Activated CD4-positive, alpha-beta T cell treated with anti-CD3 and anti-CD28 coated beads, Interleukin-2, amount 50 U/mL, for 24 hours (primary cell): ENCODE measurements at regions not wholly inside any gene's neighbourhood (a gene's known extent, or its start where the extent isn't known, plus 50 kb on each side); places are given as distances from the start of the nearest gene placed in this dataset.
A peak's percentile ranks its signal among the peaks of the same experiment; 100 is the strongest.
"Not testable (repeated sequence)": the region's sequence is repeated elsewhere in the genome, so short reads cannot be mapped to it uniquely, and the experiment has no call there.

Experiments
- DNase-seq, 2 donors: peaks; one replicate each; pipeline ENCODE4 v3.0.0-alpha.2; 2020; ENCODE audit warnings: low read depth in 1 of 2, low spot score in 1 of 2

DNA sequence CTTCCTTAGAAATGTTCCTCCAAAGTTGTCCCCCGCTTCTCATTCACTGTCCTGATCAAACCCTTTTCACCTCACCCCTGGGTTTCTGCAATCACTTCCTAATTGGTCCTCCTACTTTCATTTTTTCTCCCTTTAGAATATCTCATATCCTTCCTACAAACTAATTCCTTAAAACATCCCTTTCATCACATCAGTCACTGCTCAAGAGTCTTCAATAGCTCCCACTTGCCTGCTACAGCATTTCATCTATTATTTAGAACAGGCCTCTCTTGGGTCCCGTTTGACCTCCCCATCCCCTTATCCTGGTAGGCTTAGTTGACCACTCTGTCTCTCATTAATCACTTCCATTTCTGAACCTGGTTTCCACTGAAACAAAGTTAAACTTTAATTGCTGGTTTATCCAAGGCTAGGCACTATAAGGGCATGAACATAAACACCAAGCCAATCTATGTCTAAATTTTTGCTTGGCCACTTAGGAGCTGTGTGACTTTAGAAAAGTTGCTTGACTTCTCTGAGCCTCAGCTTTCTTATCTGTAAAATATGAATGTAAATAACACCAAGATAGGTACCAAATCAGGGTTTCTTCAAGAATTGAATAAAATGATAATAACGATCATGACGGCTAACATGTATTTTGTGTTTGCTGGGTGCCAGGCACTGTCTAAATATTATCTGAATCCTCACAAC is 202.1 kb upstream of the WWC1 start:
- DNase-seq, result no peak

DNA sequence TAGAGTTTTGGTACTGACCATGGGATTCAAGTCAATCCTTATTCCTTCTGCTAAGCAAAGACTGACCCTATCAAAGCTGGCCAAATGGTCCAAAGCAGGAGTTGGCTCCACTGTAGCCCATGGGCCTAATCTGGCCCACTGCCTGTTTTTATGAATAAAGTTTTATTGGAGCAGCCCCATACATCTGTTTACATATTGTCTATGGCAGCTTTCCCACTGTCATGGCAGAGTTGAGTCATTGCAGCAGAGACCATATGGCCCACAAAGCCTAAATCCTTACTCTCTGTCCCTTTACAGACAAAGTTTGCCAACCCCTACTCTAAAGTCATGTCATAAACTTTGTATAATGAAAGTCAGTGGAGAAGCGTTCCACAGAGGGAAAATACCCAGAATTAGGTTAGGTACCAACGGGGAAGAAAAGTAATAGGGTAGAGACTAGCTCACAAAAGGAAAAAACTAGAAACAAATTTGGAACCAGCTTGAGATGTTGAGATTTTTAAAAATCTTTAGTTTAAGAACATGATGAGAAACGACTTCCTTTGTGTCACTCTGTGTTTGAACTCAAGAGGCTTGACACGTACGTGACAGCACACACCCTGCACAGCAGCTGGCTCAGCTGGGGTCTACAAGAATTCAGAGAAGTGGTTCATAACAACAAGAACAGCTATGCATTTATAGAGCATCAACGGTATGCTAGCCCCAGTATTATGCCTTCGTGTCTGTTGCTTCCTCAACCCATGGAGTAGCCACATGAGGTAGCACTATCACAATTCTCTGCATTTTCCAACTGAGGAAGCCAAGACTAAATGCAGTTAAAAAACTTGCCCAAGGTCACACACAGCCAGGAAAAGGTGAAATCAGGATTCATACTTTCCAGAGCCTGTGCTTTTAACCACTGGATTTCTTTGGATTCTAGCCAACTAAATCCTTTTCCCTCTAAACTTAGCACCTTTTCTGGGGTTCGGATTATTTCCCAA is 198.9 kb upstream of the WWC1 start:
- no peak for DNase-seq

DNA sequence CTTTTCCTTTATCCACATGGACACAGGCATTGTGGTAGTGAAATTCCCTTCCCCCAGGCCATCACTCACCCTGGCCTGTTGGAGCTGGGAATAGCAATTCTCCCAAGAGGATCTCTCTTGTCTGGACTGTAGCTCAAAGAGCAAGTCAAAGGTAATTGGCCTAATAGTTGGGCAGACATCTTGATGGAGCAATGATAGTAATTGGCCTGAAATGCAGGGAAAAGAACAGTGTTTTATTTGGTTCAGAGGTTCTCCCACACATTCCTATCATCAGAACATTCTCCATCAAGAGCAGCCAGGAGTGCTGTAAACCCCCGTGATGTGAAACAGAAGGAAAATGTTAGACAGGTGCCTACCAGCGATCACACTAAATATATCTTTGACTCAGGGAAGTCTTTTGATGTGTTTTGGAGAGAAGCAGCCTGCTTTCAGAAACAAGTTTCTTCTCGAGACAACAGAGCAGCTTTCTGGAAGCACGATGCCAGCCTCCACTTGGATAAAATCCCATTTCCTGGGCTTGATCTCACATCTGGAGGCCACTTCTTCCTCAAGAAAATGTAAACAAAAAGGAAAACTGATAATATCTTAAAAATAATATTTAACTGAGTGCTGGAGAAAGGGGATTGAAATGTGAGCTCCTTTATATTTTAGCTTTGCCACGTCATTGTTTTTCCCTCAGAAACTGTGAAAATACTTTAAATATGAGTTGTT is 198.1 kb upstream of the WWC1 start:
- no peak for DNase-seq

DNA sequence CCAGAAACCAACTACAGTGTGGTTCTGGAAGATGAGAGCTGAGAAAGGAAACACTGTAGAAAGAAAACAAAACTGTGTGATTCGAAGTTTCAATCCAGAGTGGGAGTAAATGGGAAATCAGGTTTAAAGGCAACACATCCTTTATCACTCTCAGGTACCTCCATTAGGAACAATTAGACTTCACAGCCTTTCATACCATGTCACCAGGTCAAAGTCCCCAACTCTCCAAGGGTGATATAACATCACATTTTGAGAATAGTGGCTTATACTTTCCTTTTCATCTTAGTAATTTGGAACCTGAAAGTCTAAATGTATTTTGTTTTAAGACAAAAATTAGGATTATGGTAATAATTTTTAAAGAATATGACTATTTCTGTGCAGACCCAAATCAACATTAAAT is 194.9 kb upstream of the WWC1 start:
- no peak for DNase-seq

DNA sequence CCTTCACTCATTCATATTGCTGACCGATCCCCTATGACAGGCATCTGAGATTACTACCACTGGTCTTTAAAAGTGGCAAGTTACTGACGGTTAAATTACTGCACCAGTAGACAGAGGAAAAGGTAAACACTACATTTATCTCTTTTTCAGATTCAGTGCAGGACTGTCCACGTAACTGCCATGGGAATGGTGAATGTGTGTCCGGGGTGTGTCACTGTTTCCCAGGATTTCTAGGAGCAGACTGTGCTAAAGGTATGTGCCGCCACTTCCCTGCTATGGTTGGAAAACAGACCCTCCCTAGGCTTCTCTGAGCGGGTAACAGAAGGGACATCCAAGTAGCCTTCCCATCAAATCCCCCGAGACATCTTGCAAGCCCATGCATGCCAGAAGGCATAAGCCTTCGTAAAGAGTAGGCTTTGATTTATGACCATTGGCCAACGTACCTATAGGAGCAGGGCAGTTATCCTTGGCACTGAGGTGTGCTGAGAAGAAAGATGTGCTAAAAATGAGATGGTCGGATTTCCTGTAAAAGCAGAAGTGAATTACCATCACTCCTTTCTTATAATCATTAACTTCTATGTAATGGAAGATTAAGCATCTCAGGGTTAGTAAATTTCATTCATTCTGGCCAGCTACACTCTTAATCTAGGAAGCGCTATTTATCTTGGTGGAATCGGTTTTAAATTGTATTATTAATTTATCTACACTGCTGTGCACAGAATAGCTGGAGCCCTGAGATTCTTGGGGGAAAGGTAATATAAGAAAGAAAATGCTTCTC is 193.4 kb upstream of the WWC1 start:
- DNase-seq, result no peak

DNA sequence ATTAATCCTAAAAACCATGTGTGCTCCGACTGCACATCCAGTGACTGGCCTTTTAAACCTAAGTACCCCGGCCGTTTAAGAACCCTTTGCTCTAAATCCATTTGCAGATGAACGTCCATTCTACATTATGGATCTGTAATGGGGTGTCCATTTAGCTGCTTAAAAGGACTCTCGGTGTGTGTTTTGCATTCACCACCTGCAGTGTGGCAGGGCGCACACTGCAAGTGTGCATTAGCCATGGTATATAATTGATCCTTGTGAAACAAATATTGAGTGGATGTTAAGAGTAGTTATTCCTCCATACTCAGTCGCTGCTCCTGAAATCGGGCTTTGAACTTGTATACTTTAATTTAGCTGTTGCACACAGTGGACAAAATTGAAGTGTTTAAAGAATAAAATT is 190.1 kb upstream of the WWC1 start:
- no peak for DNase-seq

DNA sequence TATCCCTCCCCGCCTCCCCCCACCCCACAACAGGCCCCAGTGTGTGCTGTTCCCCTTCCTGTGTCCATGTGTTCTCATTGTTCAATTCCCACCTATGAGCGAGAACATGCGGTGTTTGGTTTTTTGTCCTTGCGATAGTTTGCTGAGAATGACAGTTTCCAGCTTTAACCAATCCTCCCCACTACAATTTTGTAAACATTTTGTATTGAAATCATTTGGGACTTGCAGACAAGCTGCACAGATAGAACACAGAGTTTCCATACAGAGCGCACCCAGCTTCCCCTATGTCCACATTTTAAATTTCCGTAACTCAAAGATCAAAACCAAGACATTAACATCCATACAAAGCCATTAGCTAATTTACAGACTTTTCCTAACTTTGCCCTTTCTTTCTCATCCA is 188.4 kb upstream of the WWC1 start:
- DNase-seq, result not testable (repeated sequence)

DNA sequence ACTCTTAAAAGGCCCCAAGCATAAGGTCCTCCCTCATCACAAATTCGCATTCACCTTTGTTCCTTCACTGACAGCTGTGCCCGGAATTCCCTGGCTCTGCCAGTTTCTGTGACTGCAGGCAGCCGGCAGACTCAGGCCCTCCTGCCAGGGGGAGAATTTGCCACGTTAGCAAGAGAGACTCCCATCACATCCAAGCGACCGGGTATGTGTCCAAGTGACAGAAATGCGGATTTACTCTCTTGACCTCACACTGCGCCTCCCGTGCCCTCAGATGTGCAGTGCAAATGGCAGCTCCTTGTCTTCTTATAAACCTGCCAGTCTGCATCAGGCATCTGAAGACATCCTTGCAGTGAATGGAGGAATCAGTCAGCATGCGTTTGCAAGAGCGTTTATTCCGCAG is 187.1 kb upstream of the WWC1 start:
- DNase-seq, result no peak

DNA sequence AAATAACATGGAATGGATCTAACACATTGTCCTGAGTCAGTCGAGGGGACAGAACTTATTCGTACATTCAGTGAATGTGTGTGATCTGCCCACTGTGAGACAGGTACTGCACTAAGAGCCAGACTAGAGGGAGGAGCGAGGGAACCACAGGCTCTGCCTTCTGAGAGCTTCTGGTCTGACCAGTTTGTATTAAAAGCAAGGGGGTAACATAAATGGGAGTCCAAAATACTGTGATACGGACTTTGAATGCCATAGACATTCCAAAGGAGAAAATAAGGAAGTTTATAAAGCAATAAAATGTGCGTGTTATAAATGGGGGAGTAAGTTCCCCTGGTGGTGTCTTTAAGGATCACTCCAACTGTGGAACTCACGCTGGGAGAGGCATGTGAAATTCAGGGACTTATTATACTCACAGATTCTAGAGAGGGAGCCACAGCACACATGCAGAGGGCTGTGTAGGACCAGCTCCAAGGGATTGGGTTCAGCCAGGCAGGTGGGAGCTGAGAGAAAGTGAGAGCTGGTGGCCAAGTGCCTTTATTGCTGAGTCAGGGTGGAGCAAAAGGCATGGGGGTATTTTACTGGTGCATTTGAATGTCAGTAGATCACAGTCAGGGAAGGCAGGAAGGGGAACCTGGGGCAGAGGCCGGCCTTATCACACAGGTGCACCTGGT is 186.5 kb upstream of the WWC1 start:
- no peak for DNase-seq

DNA sequence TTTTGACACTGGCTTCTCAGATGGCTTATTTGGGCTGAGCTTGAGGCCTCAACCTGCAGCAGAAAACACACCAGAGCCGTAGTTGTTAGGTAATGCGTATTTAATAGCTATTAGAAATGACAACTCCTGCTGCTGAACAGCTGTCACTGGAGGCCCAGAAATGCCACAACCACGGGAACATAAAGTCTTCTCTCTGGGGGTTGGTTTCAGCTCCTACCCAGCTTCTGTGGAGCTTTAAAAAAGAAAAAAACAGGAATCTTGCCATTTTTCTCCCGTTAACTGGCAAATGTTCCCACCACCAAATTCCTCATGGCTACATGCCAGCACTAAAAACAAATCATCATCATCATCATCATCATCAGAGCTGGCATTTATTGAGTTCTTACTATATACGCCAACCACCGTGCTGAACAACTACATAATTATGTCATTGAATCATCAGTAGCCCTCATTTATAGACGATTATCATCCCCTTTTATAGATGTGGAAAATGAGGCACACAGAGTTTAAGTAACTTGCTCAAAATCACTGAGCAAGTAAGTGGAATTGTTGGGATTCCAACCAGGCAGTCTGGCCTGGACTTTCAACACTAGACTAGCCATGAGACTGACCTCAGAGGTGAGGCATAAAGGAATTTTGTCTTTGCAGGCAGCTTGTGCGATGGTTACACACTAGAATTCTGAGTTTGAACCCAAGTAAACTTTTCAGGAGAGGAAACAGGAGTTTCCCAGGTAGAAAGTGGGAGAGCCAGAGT is 185.3 kb upstream of the WWC1 start:
- no peak for DNase-seq

DNA sequence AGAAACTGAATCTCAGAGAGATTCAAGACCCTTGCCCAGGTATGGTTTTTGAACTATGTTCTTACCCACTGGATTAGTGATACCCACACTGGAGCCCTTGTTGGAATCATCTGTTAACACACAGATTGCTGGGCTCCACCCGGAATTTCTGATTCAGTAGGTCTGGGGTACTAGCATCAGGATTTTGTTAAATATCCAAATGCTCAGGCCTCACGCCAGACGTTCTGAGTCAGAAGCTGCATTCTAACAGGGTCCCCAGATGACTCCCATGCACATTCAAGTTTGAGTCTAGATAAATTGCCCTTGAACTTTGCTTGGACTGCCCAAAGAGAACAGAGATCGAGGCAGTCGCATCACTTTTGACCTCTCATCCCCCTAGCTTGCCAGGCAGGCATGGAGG is 182.0 kb upstream of the WWC1 start:
- no peak for DNase-seq

DNA sequence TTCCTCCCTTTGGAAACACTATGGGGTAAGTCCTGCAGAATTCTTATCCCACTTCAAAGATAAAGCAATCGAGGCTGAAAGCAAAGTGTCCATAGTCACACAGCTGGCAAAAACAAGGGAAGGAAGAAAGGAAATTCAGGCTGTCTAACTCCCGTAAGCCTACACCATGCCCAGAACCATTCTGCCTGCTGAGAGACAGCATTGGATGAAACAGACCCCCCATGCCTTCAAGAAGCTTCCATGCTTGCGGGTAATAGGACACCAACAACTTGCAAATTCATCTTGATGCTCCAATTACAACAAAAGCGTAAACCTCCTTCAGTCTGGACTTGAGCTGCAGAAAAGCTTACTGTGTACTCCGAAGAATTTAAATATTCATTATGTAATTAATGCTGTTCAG is 181.1 kb upstream of the WWC1 start:
- DNase-seq, result no peak

DNA sequence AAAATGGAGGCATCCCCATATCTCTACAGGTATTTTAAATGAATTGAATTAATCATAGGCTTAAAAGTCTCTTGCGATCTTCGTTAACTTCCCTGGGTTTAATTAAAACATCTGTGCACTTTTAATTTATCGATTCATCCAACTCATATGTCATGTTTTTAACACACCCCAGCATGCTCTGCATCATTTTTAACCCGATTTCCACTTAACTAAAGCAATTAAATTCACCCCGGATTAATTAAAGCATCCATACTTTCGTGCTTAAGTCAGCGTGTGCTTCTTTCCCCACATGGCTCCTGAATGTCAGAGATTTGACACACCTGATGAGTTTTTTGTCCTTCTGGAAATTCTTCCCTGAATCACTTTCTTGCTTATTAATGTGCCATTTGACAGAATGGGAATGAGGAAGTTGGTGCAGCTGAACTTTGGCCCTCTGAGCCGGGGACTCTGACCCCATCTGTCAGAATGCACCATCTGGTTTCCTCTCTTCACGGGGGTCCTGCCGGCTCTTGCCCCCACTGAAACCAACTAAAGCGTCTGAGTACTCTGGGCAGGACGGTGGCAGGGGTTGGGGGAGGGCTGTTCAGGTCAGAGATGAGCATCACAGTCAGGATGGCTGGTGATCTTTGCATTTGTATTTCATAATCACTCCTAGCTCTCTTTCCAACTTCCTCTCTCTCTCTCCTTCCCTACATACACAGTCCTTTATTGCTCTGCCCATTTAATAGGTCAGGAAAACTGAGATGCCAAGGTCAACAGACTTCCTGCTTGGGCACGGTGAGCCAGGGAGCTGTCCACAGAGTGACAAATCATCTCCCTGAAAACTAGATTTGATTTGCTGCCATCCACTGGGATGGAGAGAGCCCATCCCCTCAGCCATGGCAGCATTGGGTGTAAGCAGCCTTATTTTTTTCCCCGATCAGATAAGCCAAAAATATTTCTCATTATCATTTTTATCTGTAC is 180.3 kb upstream of the WWC1 start:
- no peak for DNase-seq

DNA sequence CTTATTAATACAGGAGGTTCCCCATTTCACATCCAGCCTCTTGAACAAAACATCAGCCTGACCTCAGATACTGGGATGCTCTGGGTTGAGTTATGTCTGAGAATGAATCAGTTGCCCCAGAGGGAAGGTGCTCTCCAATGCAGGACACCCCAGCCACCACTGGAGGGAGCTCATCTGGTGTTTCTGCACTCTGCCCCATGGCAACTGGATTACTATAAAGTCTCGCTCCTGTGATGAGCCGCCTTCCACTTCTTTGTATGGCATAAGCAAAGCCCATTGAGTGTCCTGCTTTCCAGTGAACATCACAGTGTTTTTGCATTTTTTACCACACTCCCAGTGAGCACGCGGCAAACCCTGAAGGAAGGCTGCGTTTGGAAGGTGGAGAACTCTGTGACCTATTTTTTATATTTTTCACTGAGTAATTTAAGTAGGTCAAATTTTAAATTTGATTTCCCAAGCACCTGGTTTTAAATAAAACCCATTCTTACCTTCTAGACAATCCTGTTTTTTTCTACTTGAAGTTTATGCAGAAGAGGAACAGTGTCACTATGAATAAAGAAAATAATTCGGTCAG is 176.9 kb upstream of the WWC1 start:
- peak in 1 of 2 donors; percentile 5 for DNase-seq

DNA sequence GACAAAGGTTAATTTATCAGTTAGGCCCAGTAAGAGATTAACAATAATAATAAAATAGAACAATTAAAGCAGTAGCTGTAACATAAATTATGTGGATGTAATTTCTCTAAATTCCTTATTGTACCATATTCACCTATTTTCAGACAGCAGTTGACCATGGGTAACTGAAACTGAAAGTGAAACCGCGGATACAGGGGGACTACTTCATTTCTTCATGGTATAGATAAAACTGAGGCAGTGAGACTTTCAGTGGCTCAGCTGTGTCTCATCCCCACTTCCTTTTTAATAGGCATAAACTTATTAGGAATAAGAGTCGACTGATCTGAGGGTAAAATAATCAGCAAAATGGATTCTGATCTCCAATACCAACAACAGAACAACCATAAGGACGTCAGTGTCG is 174.0 kb upstream of the WWC1 start:
- DNase-seq, result no peak

DNA sequence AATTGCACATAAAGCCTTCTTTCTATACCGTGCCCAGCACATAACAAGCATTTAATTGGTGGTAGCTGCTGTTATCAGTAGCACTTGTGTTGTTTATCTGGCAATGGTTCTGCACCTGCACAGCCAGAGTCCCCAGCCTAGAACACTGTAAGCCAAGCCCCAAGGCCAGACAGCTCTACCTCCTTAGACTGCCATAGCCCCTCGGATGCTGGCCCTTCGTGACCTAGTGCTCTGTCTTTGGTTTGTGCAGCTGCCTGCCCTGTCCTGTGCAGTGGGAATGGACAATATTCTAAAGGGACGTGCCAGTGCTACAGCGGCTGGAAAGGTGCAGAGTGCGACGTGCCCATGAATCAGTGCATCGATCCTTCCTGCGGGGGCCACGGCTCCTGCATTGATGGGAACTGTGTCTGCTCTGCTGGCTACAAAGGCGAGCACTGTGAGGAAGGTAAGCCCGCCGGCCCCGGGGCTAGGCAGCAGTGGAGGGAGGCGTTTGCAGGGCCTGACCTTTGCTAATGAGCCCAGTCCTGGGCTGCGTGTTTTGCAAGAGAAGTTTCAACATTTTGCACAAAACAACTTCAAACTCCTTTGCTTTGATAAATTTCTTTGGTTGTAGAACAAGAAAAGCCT is 173.3 kb upstream of the WWC1 start:
- no peak for DNase-seq

DNA sequence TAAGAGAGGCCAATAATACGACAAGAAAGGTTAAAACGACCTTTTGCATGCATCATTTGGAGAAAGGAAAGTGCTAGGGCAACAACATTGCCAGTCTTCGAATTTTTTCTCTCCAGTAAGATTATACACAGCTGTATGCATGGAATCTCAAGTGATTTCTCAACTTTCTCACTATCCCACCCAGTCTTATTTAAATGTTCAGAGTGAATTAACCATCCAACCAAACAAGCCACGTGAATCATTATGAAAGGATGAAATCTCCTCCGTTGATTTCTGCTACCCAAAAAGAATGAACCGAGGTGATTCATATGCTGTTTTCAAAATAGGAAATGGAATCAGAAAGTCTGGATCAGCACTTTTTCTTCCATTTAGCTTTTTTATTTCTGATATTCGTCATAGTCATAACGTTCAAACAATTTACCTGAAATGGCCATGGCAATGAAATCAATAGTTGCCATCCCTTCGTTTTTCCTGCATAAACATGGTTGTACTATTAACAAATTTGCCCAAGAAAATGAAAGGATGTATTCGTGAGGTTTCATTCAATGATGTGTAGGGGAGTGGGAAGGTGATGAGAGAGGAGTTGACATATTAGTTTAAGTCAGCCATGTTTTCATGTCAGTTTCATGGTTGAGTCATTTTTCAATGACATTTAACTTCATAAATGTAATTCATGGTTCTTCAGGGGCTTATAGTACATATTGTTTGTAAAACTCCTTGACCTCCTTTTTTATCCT is 170.9 kb upstream of the WWC1 start:
- no peak for DNase-seq
